GM18867 (cell line): ENCODE measurements at regions not wholly inside any gene's neighbourhood (a gene's known extent, or its start where the extent isn't known, plus 50 kb on each side); places are given as distances from the start of the nearest gene placed in this dataset.
"Not testable (repeated sequence)": the region's sequence is repeated elsewhere in the genome, so short reads cannot be mapped to it uniquely, and the experiment has no call there.

Source experiments
- ATAC-seq: cut with Tn5 transposase; IDR thresholded peaks from one replicate; pipeline ENCODE4 v1.9.1; 2021; ENCODE audit warnings: mild to moderate bottlenecking, moderate library complexity; ENCODE audit not compliant: unreplicated experiment

- ATAC-seq = no peak
These were observed 240.8 kb downstream of the ARHGAP12 start for GRCh38 chr10:31687663-31688482.

GRCh38 chr10:31686599-31686998 lies 242.0 kb downstream of the ARHGAP12 start:
- no peak for ATAC-seq

GRCh38 chr10:31683682-31684081 lies 244.9 kb downstream of the ARHGAP12 start:
- ATAC-seq = no peak

- ATAC-seq = no peak
These were observed 248.7 kb downstream of the ARHGAP12 start for GRCh38 chr10:31679936-31680335.

GRCh38 chr10:31678575-31679516 lies 249.8 kb downstream of the ARHGAP12 start:
- ATAC-seq = no peak

- no peak for ATAC-seq
These were observed 250.5 kb downstream of the ARHGAP12 start for GRCh38 chr10:31678139-31678536.

GRCh38 chr10:31677195-31678138 lies 251.2 kb downstream of the ARHGAP12 start:
- ATAC-seq = no peak

- ATAC-seq = no peak
These were observed 252.9 kb downstream of the ARHGAP12 start for GRCh38 chr10:31675726-31676125.

- no peak for ATAC-seq
These were observed 259.3 kb downstream of the ARHGAP12 start for GRCh38 chr10:31669357-31669756.

GRCh38 chr10:31668326-31668725 lies 260.3 kb downstream of the ARHGAP12 start:
- no peak for ATAC-seq

- ATAC-seq = not testable (repeated sequence)
These were observed 262.8 kb downstream of the ARHGAP12 start for GRCh38 chr10:31665764-31666279.

GRCh38 chr10:31664803-31665202 lies 263.8 kb downstream of the ARHGAP12 start:
- ATAC-seq = no peak

GRCh38 chr10:31664071-31664470 lies 264.6 kb downstream of the ARHGAP12 start:
- ATAC-seq = not testable (repeated sequence)

- ATAC-seq = no peak
These were observed 268.3 kb downstream of the ARHGAP12 start for GRCh38 chr10:31660300-31660699.

- ATAC-seq = no peak
These were observed 269.0 kb downstream of the ARHGAP12 start for GRCh38 chr10:31659665-31660064.

GRCh38 chr10:31657434-31657872 lies 271.2 kb downstream of the ARHGAP12 start:
- ATAC-seq = no peak

GRCh38 chr10:31656851-31657433 lies 271.7 kb downstream of the ARHGAP12 start:
- no peak for ATAC-seq

GRCh38 chr10:31652038-31652437 lies 276.6 kb downstream of the ARHGAP12 start:
- no peak for ATAC-seq

- no peak for ATAC-seq
These were observed 278.6 kb downstream of the ARHGAP12 start for GRCh38 chr10:31650010-31650409.

GRCh38 chr10:31648966-31649365 lies 279.7 kb downstream of the ARHGAP12 start:
- ATAC-seq = no peak
